NCI-H345 treated with DMSO at 0.1 percent for 48 hours (cell line): ENCODE measurements at regions not wholly inside any gene's neighbourhood (a gene's known extent, or its start where the extent isn't known, plus 50 kb on each side); places are given as distances from the start of the nearest gene placed in this dataset.
"Not testable (repeated sequence)": the region's sequence is repeated elsewhere in the genome, so short reads cannot be mapped to it uniquely, and the experiment has no call there.

ENCODE experiments used
- DNase-seq: peaks from one replicate; lab custom pipeline; 2025; ENCODE audit not compliant: unreplicated experiment; lab: John Stamatoyannopoulos, UW

DNA sequence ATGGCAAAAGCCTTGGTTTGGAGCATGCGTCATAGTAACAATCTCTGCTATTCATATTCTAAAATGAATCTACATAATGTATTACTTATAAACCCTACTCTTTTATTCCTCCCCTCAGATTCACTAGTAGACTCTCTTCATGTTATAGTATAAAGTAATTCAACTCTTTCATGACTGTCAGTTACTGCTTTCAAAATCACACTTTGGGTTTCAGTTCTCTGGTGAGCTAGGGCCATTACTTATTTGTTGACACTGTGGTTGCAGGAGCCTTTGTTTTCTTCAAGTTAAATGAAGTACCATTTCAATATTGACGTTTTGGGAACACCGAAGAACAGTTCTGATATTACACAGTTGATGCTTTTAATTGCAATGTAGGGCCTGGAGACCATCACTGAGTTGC, 378.4 kb downstream of the DDX10 start:
- no peak for DNase-seq

DNA sequence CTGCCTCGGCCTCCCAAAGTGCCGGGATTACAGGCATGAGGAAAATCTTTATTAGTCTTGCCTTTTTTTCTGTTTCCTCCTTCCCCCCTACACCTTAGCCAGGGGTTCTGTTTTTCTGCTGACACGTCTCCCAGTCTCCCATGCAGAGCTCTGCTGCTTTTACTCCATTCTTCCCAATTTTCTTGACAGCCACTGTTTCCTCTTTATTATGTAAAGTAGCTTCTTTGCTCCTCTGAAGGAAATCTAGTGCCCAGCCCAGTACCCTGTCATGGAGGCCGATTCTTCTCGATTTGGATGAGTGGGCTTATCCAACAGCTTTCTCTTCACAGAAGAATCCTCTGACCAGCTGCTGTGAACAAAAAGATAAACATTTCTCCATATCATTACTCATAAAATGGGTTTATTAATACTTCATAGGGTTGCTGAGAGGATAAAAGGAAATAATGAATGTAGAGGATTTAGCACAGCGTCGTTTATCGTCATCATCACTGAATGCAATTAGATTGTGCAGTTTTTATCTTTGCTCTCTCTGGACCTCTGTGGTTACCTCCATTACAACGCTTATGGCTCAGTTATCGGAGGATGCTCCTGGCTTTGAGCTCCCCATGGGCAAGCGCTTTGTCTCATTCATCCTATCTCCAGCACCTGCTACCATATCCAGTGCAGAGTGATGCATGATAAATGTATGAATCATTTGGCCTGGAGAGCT, 375.6 kb upstream of the C11orf87 start:
- no peak for DNase-seq

DNA sequence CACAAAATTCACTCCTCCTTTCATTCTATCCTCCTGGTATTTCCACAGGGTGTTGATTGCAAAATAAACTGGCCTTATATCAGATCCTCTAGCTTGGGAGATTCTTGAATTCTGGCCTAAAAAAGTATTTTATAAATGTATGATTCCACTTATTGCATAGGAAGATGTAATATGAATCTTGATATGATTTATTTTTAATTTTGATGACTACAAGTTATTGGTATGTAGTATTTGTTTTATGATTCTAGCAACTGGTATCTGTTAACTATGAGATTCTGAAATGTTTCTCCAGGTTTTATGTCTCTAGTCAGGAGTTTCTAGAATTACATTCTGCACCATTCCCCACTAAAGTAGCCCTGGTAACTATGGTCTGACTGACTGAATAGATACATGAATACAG, 373.9 kb upstream of the C11orf87 start:
- DNase-seq = no peak

DNA sequence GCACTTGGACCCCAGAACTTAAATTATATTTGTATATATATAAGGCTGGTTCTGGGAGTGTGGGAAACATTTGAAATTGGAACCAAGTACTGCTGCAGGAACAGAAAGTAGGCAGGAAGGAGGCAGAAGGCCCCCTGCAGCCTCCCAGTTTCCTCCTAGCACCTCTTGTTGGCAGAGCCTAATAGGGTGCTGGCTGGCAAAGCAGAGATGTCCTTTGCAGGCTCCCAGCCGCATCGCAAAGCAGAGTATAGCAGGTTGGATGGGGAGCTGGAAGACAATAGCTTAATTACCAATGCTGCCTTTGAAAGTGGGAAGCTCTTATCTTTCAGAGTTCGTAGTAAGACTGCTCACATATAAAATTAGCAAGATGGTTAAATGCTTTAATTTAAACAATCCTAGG, 370.8 kb upstream of the C11orf87 start:
- no peak for DNase-seq

DNA sequence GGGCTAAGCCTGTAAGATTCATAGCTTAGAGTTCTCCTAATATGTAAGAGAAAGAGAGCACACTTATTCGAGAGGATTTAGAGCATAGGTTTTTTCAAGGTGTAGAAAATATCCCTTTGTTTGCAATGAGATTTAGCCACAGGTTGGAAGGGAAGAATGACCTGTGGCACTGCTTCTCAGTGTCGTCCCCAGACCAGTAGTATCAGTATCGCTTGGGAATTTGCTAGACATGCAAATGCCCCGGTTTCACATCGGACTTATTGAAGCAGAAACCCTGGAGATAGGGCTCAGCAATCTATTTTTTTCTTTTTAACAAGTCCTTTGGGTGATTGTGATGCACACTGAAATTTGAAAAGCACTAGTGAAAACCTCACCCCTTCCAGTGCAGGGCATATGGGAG, 362.6 kb upstream of the C11orf87 start:
- DNase-seq = no peak

DNA sequence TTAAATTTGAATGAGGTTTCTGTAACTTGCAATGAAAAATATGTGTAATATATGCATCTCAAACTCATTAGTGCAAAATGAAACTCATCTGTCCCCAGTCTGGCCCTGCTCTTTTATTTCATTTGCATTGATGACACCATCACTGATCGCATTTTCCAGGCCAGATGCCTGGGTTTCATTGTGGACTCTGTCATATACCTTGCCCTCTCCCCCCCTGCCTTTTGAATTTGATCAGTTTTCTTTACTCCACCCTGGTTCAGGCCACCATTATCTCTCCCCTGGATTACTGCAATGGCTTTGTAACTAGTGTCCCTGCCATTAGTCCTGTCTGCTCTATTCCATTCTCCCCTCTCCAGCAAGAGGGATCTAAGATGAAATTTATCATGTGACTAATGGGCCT, 360.6 kb upstream of the C11orf87 start:
- no peak for DNase-seq

DNA sequence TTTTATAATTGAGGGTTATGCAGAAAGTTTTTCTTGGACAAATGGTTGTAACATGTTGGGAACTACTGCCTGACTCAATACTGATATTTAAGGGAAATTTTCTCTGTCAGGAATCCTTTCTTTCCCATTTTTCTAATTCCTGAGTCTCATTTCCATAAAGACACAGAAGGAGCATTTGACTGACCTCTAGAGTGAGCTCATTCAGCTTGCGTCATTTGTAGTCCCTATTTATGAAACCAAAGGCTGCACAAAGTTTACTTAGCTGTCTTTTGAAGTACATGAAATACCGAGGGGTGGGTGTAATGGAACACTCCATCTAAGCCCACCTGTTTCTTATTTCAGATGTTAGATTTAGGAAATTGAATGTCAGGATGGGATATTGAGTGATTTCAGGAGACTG, 359.5 kb upstream of the C11orf87 start:
- DNase-seq = no peak

DNA sequence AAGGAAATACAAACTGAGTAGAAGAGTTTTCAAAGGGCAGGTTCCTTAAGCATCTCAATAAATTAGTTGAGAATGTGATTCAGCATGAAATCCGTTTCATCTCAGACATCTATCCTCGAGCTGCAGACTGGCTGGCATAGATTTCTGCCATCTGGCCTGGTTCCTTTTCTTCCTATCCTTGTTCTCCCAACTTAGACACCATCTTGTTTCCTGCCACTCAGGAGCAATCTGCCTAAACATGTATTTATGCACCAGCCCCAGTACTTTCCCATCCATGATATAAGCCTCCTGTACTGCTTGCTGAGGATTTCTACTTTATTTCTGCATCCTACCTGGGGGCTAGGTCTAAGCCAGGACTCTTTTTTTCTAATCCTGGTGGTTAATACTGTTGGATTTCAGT, 359.1 kb upstream of the C11orf87 start:
- no peak for DNase-seq

DNA sequence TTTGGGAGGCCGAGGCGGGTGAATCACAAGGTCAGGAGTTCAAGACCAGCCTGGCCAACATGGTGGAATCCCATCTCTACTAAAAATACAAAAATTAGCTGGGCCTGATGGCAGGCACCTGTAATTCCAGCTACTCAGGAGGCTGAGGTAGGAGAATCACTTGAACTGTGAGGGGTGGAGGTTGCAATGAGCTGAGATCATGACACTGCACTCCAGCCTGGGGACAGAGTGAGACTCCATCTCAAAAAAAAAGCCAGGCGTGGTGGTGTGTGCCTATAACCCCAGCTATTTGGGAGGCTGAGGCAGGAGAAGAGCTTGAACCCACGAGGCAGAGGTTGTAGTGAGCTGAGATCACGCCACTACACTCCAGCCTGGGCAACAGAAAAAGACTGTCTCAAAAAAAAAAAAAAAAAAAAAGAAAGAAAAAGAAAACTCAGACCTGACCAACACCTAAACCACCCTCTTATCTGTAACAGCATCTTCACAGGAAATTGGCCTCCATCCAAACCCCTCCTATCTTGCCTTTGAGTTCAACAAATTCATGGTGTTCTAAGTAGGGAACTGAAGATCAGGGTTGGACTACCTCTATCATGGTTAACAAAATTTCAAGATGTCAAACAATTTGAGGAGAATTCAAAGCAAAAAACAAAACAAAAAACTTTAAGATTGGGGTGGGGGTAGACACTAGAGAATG, 357.2 kb upstream of the C11orf87 start:
- DNase-seq = not testable (repeated sequence)

DNA sequence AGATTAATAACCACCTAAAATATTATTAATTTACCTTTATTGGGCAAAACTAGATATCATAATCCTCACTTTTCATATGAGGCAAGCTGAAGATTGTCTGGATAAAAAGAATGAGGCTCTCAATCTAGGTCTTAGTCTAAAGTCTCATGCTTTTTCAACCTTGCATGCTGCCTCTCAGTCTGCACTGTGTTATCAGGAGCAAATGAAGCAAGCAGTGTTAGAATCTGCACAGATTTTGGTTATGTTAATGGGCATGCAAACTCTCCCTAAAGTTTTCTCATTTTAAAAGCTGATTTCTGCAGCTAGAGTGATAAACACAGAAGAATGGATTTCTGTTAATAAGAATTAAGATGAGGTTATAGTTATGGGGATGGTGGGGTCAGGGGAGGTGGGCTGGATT, 350.7 kb upstream of the C11orf87 start:
- DNase-seq = no peak

DNA sequence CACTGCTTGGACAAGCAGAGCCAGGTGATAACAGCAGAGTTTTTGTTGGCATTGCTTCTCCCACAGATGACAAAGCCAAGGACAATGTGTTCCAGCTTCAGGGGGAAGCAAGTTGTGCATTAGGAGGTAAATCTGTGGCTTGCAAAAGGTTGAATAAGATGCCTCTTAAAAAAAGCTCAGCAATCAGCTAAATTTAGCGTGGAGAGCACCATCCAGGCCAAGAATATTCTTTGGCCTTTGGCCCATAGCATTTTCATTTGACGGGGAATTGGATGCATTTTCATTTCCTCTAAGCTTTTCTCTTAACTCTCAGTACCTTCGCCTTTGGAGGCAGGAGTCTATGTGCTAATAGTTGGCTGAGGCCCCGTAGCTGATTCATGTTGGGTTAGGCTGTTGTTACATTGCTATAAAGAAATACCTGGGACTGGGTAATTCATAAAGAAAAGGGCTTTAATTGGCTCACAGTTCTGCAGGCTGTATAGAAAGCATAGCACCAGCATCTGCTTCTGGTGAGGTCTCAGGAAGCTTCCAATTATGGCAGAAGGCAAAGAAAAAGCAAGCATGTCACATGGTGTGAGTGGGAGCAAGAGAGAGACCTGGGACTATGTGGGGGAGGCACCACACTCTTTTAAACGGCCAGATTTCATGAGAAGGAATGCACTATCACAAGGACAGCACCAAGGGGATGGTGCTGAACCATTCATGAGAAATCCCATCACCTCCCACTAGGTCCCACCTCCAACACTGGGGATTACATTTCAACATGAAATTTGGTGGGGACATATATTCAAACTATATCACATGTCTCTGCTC, 350.1 kb upstream of the C11orf87 start:
- no peak for DNase-seq

DNA sequence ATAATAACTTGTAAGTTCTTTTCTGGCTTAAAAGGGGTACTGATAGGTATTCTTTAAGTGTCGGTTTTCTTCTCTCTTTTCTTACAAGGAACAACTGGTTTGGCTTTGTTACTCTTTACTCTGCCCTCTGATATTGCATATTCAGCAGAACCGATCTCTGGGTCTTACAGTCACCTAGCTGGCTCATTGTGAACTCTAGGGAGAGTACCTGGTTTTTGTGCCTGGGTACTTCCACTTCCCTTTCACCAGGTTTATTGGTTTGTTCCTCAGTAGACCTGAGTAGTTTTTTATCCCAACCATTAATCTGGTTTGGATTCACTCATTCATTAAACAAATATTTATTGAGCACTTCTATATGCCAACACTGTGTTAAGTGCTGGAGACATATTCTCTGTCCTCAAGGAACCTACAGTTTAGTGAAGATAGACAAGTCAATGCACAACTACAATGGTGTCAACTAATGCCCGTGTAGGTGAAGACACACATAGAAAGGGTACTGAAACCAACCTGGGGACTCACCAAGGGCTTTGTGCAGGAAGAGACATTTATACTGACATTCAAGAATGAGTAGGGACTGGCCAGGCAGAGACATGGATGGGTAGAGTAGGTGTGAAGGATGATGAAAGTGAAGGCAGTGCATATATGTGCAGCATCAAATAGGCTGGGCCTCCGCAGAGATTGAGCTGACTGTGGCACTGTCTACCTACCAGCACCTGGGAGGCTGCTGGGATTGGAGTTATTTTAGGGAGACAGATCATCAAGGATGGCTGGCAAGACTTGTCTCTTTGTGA, 348.8 kb upstream of the C11orf87 start:
- no peak for DNase-seq

DNA sequence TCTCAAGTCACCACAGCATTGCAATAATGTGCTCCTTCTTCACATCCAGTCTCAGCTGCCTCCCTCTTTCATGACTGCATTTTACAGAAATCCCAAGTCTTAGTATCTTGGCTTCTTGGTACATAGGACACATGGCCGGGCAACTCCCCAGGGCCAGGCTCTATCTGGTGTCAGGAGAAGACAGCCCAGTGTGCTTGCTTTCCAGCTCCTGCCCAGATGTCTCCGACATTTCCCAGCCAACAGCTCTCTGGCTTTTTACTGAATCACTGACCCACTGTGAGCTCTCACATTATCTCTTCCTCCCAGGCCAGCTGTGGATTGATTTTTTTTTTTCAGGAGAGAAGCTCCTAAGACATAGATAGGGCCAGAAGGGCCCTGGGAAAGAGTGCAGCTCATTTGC, 346.0 kb upstream of the C11orf87 start:
- no peak for DNase-seq

DNA sequence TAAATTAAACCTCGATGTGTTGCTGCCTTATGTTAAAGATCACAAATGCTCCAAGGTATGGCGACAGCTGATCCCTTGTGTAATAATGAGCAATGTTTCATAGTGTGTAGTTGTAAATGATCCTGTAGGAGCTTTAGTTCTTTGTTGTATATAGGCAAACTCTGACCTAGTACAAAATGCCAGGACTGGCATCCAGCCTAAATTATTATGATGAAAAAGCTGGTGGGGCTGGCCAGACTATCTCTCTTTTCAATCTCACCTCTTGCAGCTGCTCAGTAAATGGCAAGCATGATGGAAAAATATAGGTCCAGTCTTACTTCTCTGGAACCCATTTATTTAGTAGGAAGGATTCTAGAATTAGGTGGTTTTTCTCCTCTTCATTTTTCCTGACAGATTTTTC, 345.1 kb upstream of the C11orf87 start:
- DNase-seq = no peak

DNA sequence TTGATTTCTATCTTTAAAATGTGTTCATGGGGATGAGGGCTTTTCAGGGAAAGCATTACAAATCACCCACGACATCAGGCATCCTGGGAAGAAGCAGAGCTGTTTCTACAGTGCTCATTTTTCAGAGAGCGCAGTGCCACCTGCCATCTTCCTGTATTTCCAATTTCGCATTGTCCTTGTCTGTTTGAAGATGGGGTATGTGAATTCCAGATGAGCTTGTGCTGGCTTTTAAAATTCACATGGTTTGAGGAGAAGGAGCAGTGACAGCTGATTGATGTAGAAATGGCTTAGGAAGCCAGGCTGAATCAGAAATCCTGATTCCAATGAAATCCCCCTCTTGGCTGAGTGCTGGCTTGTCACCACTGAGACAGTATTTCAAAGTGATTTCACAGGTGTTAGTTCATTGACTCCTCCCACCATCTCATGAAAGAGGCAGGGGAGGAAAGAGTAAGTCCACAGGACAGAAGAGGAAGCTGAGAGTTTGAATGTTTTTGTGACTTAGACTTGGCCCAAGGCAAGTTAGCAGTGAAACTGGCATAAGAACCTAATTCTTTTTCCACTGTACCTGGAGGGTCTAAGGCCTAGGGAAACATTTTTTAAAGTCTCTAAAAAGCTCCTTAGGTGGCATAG, 344.6 kb upstream of the C11orf87 start:
- no peak for DNase-seq

DNA sequence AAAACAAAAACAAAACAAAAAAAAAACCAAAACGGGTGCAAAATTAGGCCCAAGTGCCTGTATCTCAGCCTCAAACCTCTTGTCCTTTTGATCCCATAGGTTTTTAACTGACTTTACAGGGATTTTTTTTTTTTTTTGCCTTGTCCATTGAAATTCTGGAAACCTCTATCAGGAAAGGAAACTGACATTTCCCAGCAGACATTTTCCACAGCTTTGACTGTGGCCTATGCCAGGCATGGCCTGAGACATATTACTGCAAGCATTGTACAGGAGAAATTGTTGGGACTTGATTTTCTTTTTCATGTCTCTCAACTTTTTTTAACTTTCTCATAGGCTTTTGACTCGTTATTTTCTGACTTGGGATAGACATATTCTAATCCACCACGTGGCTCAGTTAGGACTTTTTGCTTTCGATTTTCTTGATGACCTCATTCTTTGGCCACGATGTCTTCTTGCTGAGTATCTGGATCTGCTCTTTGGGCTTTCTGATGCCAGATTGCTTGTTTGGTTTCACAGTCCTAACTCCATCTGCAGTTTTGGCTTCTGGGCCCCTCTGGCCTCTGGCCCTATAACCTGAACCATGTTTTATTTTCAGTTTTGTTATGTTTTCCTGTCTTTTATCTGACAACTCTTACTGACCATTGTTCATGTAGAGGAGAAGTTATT, 336.1 kb upstream of the C11orf87 start:
- DNase-seq = no peak

DNA sequence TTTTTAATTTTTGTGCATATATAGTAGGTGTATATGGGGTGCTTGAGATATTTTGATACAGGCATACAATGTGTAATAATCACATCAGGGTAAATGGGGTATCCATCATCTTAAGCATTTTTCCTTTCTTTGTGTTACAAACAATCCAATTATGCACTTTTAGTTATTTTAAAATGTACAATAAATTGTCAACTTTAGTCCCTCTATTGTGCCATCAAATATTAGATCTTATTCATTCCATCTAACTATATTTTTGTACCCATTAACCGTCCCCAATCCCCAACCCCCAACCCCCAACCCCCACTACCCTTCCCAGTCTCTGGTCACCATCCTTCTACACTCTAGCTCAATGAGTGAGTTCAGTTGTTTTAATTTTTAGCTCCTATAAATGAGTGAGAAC, 335.1 kb upstream of the C11orf87 start:
- DNase-seq = no peak

DNA sequence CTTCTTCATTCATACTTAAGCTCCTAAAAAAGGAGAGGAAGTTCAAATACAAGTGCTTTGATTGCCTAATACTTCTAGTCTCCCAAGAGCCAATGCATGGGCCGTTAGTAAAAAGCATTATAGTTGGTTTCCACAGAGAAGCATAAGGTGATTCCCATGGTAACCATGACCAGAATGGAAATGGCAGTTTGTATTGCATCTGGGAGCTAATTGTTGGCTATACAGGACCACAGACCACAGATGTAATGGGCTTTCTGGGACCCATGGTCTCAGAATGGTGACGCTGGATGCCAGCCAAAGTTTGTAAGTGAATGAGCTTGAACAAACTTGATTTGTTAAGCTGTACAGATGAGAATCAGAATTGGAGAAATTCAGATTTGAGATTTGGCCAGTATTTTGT, 333.9 kb upstream of the C11orf87 start:
- DNase-seq = no peak

DNA sequence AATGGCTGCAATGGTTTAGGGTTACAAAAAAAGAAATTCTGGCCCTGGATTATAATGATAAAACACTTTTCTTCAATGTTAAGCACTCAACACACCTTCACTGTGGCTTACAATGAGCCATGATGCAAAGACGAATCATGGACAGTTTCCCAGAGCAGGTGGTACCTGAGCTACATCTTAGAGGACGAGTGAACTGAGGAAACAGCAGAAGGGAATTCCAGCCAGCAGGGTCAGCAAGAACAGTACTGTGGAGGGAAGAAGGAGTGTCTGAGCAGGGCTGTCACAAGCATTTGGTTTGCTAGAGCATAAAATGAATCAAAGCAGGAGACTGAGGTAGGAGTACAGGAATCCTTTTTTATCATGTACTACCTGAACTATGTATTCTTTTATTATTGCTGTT, 332.8 kb upstream of the C11orf87 start:
- DNase-seq = no peak

DNA sequence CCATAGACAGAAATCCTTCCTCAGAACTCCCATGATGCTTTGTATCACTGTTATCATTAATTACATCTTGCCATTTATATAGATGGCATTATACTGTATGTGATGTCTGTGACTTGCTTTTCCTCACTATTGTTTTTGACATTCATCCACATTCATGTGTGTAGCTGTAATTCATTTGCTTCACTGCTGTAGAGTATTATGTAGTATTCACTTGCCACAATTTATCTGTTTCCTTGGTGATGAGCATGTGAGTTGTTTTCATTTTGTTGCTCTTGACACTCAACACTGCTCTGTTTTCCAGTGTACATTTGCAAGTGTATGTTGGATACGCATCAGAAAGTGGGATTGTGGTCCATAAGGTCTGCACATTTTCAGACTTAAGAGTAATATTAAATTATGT, 328.6 kb upstream of the C11orf87 start:
- DNase-seq = no peak
